GM06990 (cell line): ENCODE measurements at regions not wholly inside any gene's neighbourhood (a gene's known extent, or its start where the extent isn't known, plus 50 kb on each side); places are given as distances from the start of the nearest gene placed in this dataset.

Experiments
- DNase-seq: peaks from one replicate; pipeline ENCODE4 v3.0.0-alpha.2; 2011; ENCODE audit not compliant: insufficient read length; ENCODE audit errors: extremely low read depth
- H3K27me3 ChIP-seq: replicated peaks from 2 replicates; pipeline ENCODE4 v1.6.0; 2011; ENCODE audit warnings: low read length; ENCODE audit not compliant: control insufficient read depth, insufficient read depth
- H3K36me3 ChIP-seq: 2 replicates; pipeline ENCODE4 v1.5.1; 2011; ENCODE audit warnings: low read length; ENCODE audit not compliant: control insufficient read depth, insufficient read depth
- H3K4me3 ChIP-seq: replicated peaks from 2 replicates; pipeline ENCODE4 v1.5.1; 2011; ENCODE audit warnings: low read depth, mild to moderate bottlenecking, control low read depth, low read length
- TF ChIP-seq, protein P1 (sequence below): IDR thresholded peaks from 2 replicates; pipeline ENCODE4 v1.5.1; 2011; ENCODE audit warnings: low read length, control low read depth, mild to moderate bottlenecking, inconsistent platforms; ENCODE audit not compliant: insufficient read depth, poor library complexity, severe bottlenecking

DNA sequence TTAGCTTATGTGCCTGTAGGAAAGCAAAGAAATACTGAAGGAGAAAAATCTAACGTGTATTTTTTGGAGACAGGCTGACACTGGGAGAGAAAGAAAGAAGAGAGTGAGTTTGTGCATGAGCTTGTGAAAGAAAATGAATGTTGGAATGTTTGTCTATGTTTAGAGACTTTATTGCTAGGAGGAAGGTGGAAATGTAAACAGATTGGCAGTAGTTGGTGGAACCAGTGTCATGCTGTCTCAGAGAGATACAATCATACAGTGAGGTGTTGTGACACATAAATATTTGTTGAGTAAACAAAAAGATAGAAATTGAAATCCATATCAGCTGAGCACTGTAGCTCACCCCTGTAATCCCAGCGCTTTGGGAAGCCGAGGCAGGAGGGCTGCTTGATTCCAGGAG, 222.2 kb upstream of the MEIS1 start:
- Histone ChIP-seq H3K36me3 (no peaks in the 10 kb centered on the region), H3K27me3 (no peaks in the 10 kb centered on the region), H3K4me3 (no peak overlapping the region)
- no peak for DNase-seq
- TF ChIP-seq, protein P1, sequence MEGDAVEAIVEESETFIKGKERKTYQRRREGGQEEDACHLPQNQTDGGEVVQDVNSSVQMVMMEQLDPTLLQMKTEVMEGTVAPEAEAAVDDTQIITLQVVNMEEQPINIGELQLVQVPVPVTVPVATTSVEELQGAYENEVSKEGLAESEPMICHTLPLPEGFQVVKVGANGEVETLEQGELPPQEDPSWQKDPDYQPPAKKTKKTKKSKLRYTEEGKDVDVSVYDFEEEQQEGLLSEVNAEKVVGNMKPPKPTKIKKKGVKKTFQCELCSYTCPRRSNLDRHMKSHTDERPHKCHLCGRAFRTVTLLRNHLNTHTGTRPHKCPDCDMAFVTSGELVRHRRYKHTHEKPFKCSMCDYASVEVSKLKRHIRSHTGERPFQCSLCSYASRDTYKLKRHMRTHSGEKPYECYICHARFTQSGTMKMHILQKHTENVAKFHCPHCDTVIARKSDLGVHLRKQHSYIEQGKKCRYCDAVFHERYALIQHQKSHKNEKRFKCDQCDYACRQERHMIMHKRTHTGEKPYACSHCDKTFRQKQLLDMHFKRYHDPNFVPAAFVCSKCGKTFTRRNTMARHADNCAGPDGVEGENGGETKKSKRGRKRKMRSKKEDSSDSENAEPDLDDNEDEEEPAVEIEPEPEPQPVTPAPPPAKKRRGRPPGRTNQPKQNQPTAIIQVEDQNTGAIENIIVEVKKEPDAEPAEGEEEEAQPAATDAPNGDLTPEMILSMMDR, result no peak

DNA sequence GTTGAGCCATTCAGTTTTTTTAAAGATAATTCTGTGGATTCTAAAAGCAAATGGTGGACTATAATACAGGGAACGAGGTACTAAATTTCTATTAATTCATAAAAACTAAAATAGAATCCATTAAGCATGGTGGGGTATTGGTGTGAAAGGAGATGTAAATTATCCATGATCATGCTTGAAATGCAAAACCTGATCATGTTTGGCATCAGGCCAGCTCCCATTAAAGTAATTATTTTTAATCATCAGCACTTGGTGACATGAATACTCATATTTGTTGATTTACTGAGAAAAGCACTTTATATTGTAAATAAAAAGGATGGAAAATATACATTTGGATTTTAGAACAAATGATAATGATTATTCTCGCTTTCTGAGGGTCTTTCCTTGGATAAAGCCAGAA, 232.3 kb upstream of the MEIS1 start:
- no peaks in the 10 kb centered on the region for H3K27me3 ChIP-seq
- TF ChIP-seq, protein P1, result no peak
- H3K4me3 ChIP-seq, result no peak overlapping the region
- no peak for DNase-seq
- H3K36me3 ChIP-seq, result no peaks in the 10 kb centered on the region

DNA sequence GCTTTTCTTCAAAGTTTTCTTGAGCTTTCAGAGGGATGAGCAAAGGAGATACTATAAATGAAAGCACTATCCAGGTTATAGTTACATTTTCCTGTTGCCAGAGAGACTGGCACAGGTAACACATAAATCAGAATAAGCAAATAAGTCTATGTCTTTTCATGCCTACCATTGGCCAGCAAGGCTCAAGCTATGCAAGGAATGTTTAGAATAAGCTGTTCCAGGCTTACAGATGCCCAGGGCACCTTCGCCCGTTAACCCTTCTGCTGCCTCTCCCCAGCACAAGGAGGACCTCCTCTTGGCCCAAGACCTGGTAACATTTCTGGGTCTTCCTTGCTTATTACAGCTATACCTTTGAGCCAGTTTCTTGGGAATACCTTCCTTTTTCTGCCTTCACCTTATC, 233.7 kb upstream of the MEIS1 start:
- Histone ChIP-seq H3K27me3 (no peaks in the 10 kb centered on the region), H3K36me3 (no peaks in the 10 kb centered on the region), H3K4me3 (no peak overlapping the region)
- DNase-seq, result no peak
- TF ChIP-seq, protein P1, result no peak

DNA sequence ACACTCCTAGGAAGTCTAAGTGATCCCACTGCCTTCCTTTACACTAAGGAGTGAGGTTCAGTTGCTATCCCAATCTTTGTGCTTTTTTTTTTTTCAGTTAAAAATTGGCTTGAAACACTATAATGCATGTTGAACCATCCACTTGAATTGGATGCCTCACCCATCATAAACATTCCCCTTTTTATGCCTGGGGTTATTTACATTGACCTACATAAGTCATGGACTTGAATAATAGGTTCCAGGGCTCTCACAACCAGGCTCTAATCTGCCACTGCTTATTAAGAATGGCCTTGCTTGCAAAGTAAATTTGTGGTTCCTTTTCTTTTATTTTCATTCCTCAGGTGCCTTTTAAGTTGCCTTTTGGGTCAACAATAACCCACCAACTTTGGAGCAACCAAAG, 236.1 kb upstream of the MEIS1 start:
- Histone ChIP-seq H3K4me3 (no peak overlapping the region), H3K36me3 (no peaks in the 10 kb centered on the region), H3K27me3 (no peaks in the 10 kb centered on the region)
- DNase-seq, result no peak
- TF ChIP-seq, protein P1, result no peak

DNA sequence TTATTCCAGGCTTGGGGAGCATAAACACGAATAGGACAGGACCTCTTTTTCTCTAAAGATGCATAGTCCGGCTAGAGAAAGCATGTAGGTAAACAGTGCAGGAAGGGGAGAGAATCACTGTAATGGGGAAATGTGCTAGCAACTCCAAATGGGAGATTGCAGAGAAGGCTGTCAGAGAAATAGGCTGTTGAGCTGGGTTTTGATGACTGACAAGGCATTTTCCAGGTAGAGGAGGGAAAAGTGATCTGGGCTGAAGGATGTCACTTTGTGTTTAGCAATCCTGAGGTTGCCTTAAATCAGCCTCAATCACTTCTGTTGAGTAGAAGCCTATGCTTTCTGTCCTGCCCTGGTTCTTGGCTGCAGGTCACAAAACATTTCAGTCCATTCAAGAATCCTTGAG, 242.0 kb upstream of the MEIS1 start:
- Histone ChIP-seq H3K4me3 (no peak overlapping the region), H3K27me3 (no peaks in the 10 kb centered on the region), H3K36me3 (no peaks in the 10 kb centered on the region)
- DNase-seq, result no peak
- TF ChIP-seq, protein P1, result no peak

DNA sequence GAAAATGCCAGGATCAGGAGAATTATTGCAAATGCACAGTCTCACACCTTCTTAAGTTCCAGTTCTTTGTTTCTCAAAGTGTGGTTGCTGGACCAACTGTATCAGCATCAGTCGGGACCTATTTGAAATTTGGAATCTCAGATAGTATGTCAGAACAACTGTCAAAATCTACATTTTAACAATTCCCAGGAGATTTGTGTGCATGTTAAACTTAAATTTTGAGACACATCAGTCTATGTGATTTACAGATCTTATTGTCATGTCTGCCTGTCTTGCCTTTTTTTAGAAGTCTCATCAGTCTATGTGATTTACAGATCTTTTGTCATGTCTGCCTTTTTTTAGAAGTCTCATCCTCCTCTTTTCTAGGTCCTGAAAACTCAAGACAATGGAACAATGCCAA, 243.6 kb upstream of the MEIS1 start:
- Histone ChIP-seq H3K4me3 (no peak overlapping the region), H3K36me3 (no peaks in the 10 kb centered on the region), H3K27me3 (no peaks in the 10 kb centered on the region)
- TF ChIP-seq, protein P1, result no peak
- no peak for DNase-seq
